GM12891 (cell line): ENCODE measurements at regions not wholly inside any gene's neighbourhood (a gene's known extent, or its start where the extent isn't known, plus 50 kb on each side); places are given as distances from the start of the nearest gene placed in this dataset.

Experiments used
- DNase-seq: peaks from one replicate; pipeline ENCODE4 v3.0.0; 2011; ENCODE audit warnings: low spot score; ENCODE audit not compliant: insufficient read length
- FAIRE-seq: peaks from 2 replicates; lab custom pipeline; 2011; peaks lifted over from hg19 to GRCh38; lab: Jason Lieb, UNC
- PAX5 ChIP-seq: IDR thresholded peaks from 2 replicates; pipeline ENCODE4 v1.6.1; 2011; ENCODE audit warnings: low read length, moderate library complexity, mild to moderate bottlenecking; ENCODE audit not compliant: insufficient read depth, severe bottlenecking
- POLR2A ChIP-seq: IDR thresholded peaks from 2 replicates; pipeline ENCODE4 v1.6.1; 2011; ENCODE audit warnings: low read depth, low read length, control low read depth
- POLR2AphosphoS5 ChIP-seq: IDR thresholded peaks from 2 replicates; pipeline ENCODE4 v1.6.1; 2011; ENCODE audit warnings: low read depth, low read length, control low read depth
- POU2F2 ChIP-seq: IDR thresholded peaks from 2 replicates; pipeline ENCODE4 v1.6.1; 2011; ENCODE audit warnings: low read depth, mild to moderate bottlenecking, control low read depth, low read length, moderate library complexity
- SPI1 ChIP-seq: IDR thresholded peaks from 2 replicates; pipeline ENCODE4 v1.6.1; 2011; ENCODE audit warnings: low read depth, low read length, control low read depth
- TAF1 ChIP-seq: IDR thresholded peaks from 2 replicates; pipeline ENCODE4 v1.6.1; 2011; ENCODE audit warnings: low read depth, low read length, control low read depth

- FAIRE-seq, result no peak
- no peak for DNase-seq
- TF ChIP-seq PAX5 (no peak), TAF1 (no peak), SPI1 (no peak), POLR2A (no peak), POU2F2 (no peak), POLR2AphosphoS5 (no peak)
These were observed 207.7 kb downstream of the HS3ST3A1 start for GRCh38 chr17:13393841-13394710.

- TF ChIP-seq PAX5 (no peak), SPI1 (no peak), POLR2A (no peak), POLR2AphosphoS5 (no peak), POU2F2 (no peak), TAF1 (no peak)
- FAIRE-seq (no peak), DNase-seq (no peak)
These were observed 213.8 kb downstream of the HS3ST3A1 start for GRCh38 chr17:13387952-13388351.

GRCh38 chr17:13387236-13387635, 214.5 kb downstream of the HS3ST3A1 start:
- FAIRE-seq (no peak), DNase-seq (no peak)
- no peak for TF ChIP-seq SPI1
- TF ChIP-seq POLR2AphosphoS5, result no peak
- no peak for TF ChIP-seq PAX5
- no peak for TF ChIP-seq POLR2A
- TF ChIP-seq TAF1, result no peak
- TF ChIP-seq POU2F2, result no peak

- DNase-seq, result no peak
- TF ChIP-seq POLR2A (no peak), POLR2AphosphoS5 (no peak), SPI1 (no peak), TAF1 (no peak), POU2F2 (no peak), PAX5 (no peak)
- no peak for FAIRE-seq
These were observed 216.2 kb downstream of the HS3ST3A1 start for GRCh38 chr17:13385481-13385911.

- DNase-seq (no peak), FAIRE-seq (no peak)
- TF ChIP-seq SPI1 (no peak), POLR2AphosphoS5 (no peak), POU2F2 (no peak), PAX5 (no peak), TAF1 (no peak), POLR2A (no peak)
These were observed 217.1 kb downstream of the HS3ST3A1 start for GRCh38 chr17:13384626-13385025.

- no peak for TF ChIP-seq POLR2AphosphoS5
- TF ChIP-seq TAF1, result no peak
- TF ChIP-seq PAX5, result no peak
- TF ChIP-seq POLR2A, result no peak
- no peak for TF ChIP-seq SPI1
- TF ChIP-seq POU2F2, result no peak
- DNase-seq, result no peak
- no peak for FAIRE-seq
These were observed 223.4 kb downstream of the HS3ST3A1 start for GRCh38 chr17:13378361-13378760.

GRCh38 chr17:13374203-13375143, 227.3 kb downstream of the HS3ST3A1 start:
- FAIRE-seq, result no peak
- TF ChIP-seq TAF1 (no peak), PAX5 (no peak), SPI1 (no peak)
- no peak for DNase-seq

- TF ChIP-seq POU2F2 (no peak), POLR2AphosphoS5 (no peak), TAF1 (no peak), PAX5 (no peak)
- no peak for FAIRE-seq
These were observed 229.3 kb downstream of the HS3ST3A1 start for GRCh38 chr17:13372432-13372831.

GRCh38 chr17:13367154-13367553, 234.6 kb downstream of the HS3ST3A1 start:
- DNase-seq, result no peak
- TF ChIP-seq POU2F2 (no peak), POLR2AphosphoS5 (no peak), SPI1 (no peak), POLR2A (no peak), TAF1 (no peak), PAX5 (no peak)
- no peak for FAIRE-seq

More at GRCh38 chr17:13372432-13372831, 229.3 kb downstream of the HS3ST3A1 start:
- no peak for DNase-seq
